ENCODE measurements at regions not wholly inside any gene's neighbourhood (a gene's known extent, or its start where the extent isn't known, plus 50 kb on each side); places are given as distances from the start of the nearest gene placed in this dataset.

GRCh38 chr17:33749171-33749570 is 456.1 kb upstream of the ASIC2 start:
- TF ChIP-seq CTCF (IDR thresholded peaks at IDR 0.05) (no peak), POLR2A (IDR thresholded peaks at IDR 0.05) (no peak)

Measured in heart left ventricle (tissue), 13 donors.